Subcutaneous abdominal adipose tissue (tissue), 5 donors: ENCODE measurements at regions not wholly inside any gene's neighbourhood (a gene's known extent, or its start where the extent isn't known, plus 50 kb on each side); places are given as distances from the start of the nearest gene placed in this dataset.

Experiments used
- H3K27ac ChIP-seq: one replicate; pipeline ENCODE4 v1.7.0; 2013; ENCODE audit warnings: low read depth, mild to moderate bottlenecking, inconsistent platforms, low read length, moderate library complexity
- H3K27me3 ChIP-seq, 5 donors: one replicate each; pipeline ENCODE4 v1.7.0; 2013; ENCODE audit warnings: low read length in 5 of 5, inconsistent platforms in 1 of 5; ENCODE audit not compliant: control insufficient read depth in 5 of 5, insufficient read depth in 4 of 5
- H3K36me3 ChIP-seq, 5 donors: one replicate each; pipeline ENCODE4 v1.7.0; 2013; ENCODE audit warnings: low read length in 5 of 5; ENCODE audit not compliant: control insufficient read depth in 5 of 5, insufficient read depth in 5 of 5
- H3K4me1 ChIP-seq, 5 donors: one replicate each; pipeline ENCODE4 v1.7.0; 2013; ENCODE audit warnings: low read length in 5 of 5, mild to moderate bottlenecking in 3 of 5, moderate library complexity in 1 of 5; ENCODE audit not compliant: control insufficient read depth in 5 of 5, insufficient read depth in 5 of 5
- H3K4me3 ChIP-seq, 5 donors: one replicate each; pipeline ENCODE4 v1.7.0; 2013; ENCODE audit warnings: low read length in 5 of 5, low read depth in 1 of 5
- H3K9ac ChIP-seq, 5 donors: one replicate each; pipeline ENCODE4 v1.7.0; 2013; ENCODE audit warnings: low read length in 5 of 5, mild to moderate bottlenecking in 4 of 5, moderate library complexity in 3 of 5
- H3K9me3 ChIP-seq, 5 donors: one replicate each; pipeline ENCODE4 v1.7.0; 2013; ENCODE audit warnings: low read length in 5 of 5; ENCODE audit not compliant: control insufficient read depth in 5 of 5
- donor health status: healthy.
- donor health status: healthy.
- donor health status: healthy.
- donor health status: healthy.
- donor health status: healthy.

GRCh38 chr4:64588507-64588906, 179.3 kb upstream of the TECRL start:
- peaks cover 0 to 7% (median 4%) of the 10 kb centered on the region in 5 donors for H3K9me3 ChIP-seq
- H3K27me3 ChIP-seq: no peaks in the 10 kb centered on the region
- H3K9ac ChIP-seq: no peak overlapping the region
- no peak overlapping the region for H3K27ac ChIP-seq
- no peaks in the 10 kb centered on the region for H3K36me3 ChIP-seq
- H3K4me1 ChIP-seq: no peaks in the 10 kb centered on the region
- no peak overlapping the region for H3K4me3 ChIP-seq

GRCh38 chr4:64584981-64585557, 175.8 kb upstream of the TECRL start:
- H3K9ac ChIP-seq: no peak overlapping the region
- H3K4me1 ChIP-seq: no peaks in the 10 kb centered on the region
- H3K27ac ChIP-seq: no peak overlapping the region
- H3K9me3 ChIP-seq: peaks cover 0 to 4% (median 0%) of the 10 kb centered on the region in 5 donors
- H3K4me3 ChIP-seq: no peak overlapping the region
- H3K36me3 ChIP-seq: no peaks in the 10 kb centered on the region
- no peaks in the 10 kb centered on the region for H3K27me3 ChIP-seq

GRCh38 chr4:64584125-64584524, 174.9 kb upstream of the TECRL start:
- peaks cover 0 to under 1% (median 0%) of the 10 kb centered on the region in 5 donors for H3K9me3 ChIP-seq
- H3K27me3 ChIP-seq: no peaks in the 10 kb centered on the region
- H3K27ac ChIP-seq: no peak overlapping the region
- H3K9ac ChIP-seq: no peak overlapping the region
- no peak overlapping the region for H3K4me3 ChIP-seq
- no peaks in the 10 kb centered on the region for H3K4me1 ChIP-seq
- no peaks in the 10 kb centered on the region for H3K36me3 ChIP-seq

- H3K27ac ChIP-seq: no peak overlapping the region
- peaks cover 0 to 2% (median 0%) of the 10 kb centered on the region in 5 donors for H3K9me3 ChIP-seq
- no peaks in the 10 kb centered on the region for H3K4me1 ChIP-seq
- H3K9ac ChIP-seq: no peak overlapping the region
- H3K27me3 ChIP-seq: no peaks in the 10 kb centered on the region
- H3K36me3 ChIP-seq: no peaks in the 10 kb centered on the region
- H3K4me3 ChIP-seq: no peak overlapping the region
Observed at GRCh38 chr4:64582492-64582891, 173.2 kb upstream of the TECRL start.

- no peak overlapping the region for H3K27ac ChIP-seq
- peaks cover 0 to 2% (median 0%) of the 10 kb centered on the region in 5 donors for H3K9me3 ChIP-seq
- no peaks in the 10 kb centered on the region for H3K36me3 ChIP-seq
- no peaks in the 10 kb centered on the region for H3K4me1 ChIP-seq
- no peak overlapping the region for H3K9ac ChIP-seq
- H3K27me3 ChIP-seq: no peaks in the 10 kb centered on the region
- H3K4me3 ChIP-seq: no peak overlapping the region
Observed at GRCh38 chr4:64581422-64581821, 172.2 kb upstream of the TECRL start.

- Histone ChIP-seq H3K9me3 (no peaks in the 10 kb centered on the region), H3K27me3 (no peaks in the 10 kb centered on the region), H3K4me3 (no peak overlapping the region), H3K4me1 (no peaks in the 10 kb centered on the region), H3K27ac (no peak overlapping the region), H3K9ac (no peak overlapping the region), H3K36me3 (no peaks in the 10 kb centered on the region)
Observed at GRCh38 chr4:64564126-64564525, 154.9 kb upstream of the TECRL start.

GRCh38 chr4:64559571-64559970, 150.3 kb upstream of the TECRL start:
- Histone ChIP-seq H3K9me3 (no peaks in the 10 kb centered on the region), H3K27ac (no peak overlapping the region), H3K27me3 (no peaks in the 10 kb centered on the region), H3K4me1 (no peaks in the 10 kb centered on the region), H3K36me3 (no peaks in the 10 kb centered on the region), H3K9ac (no peak overlapping the region), H3K4me3 (no peak overlapping the region)

- Histone ChIP-seq H3K27me3 (no peaks in the 10 kb centered on the region), H3K9ac (no peak overlapping the region), H3K4me3 (no peak overlapping the region), H3K27ac (no peak overlapping the region), H3K36me3 (no peaks in the 10 kb centered on the region), H3K9me3 (no peaks in the 10 kb centered on the region), H3K4me1 (no peaks in the 10 kb centered on the region)
Observed at GRCh38 chr4:64551125-64551524, 141.9 kb upstream of the TECRL start.

- no peak overlapping the region for H3K27ac ChIP-seq
- no peaks in the 10 kb centered on the region for H3K36me3 ChIP-seq
- H3K9me3 ChIP-seq: no peaks in the 10 kb centered on the region
- no peak overlapping the region for H3K9ac ChIP-seq
- no peaks in the 10 kb centered on the region for H3K4me1 ChIP-seq
- no peaks in the 10 kb centered on the region for H3K27me3 ChIP-seq
- H3K4me3 ChIP-seq: no peak overlapping the region
Observed at GRCh38 chr4:64545593-64545992, 136.3 kb upstream of the TECRL start.

- H3K27me3 ChIP-seq: no peaks in the 10 kb centered on the region
- no peaks in the 10 kb centered on the region for H3K4me1 ChIP-seq
- H3K9me3 ChIP-seq: no peaks in the 10 kb centered on the region
- H3K36me3 ChIP-seq: no peaks in the 10 kb centered on the region
- no peak overlapping the region for H3K27ac ChIP-seq
- H3K4me3 ChIP-seq: no peak overlapping the region
- no peak overlapping the region for H3K9ac ChIP-seq
Observed at GRCh38 chr4:64539234-64539849, 130.1 kb upstream of the TECRL start.
